ENCODE measurements at regions not wholly inside any gene's neighbourhood (a gene's known extent, or its start where the extent isn't known, plus 50 kb on each side); places are given as distances from the start of the nearest gene placed in this dataset.

DNA sequence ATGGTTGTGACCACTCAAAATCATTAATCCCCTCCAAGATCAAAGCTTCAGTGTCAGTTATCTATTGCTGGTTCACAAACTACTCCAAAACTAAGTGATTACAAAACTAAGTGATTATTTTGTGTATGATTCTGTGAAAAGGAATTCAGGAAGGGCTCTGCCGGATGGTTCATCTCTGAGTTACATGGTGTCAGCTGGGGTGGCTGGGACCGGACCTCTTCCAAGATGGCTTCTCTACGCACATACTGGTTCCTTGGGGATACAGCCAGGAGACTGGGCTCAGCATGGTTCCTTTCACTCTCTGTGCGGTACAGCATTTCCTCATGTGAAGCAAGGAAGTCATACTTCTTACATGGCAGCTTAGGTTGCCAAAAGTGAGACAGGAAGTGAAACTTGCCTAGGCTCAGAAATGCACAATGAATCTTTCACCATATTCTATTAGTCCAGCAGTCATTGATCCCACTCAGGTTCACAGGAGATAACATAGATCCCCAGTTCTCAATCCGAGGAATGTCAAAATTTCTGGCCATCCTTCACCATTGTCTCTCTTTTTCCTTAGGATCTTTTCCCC lies 97.9 kb upstream of the IRX6 start:
- TF ChIP-seq ZNF384 (IDR thresholded peaks at IDR 0.05) (no peak), SUZ12 (IDR thresholded peaks at IDR 0.05) (no peak), FOXA1 (IDR thresholded peaks at IDR 0.05) (no peak), FOXM1 (IDR thresholded peaks at IDR 0.05; ENCODE audit: borderline replicate concordance) (no peak), SP1 (IDR thresholded peaks at IDR 0.05) (no peak), BHLHE40 (IDR thresholded peaks at IDR 0.05; ENCODE audit: borderline replicate concordance) (no peak), FOXK2 (IDR thresholded peaks at IDR 0.05) (no peak), TARDBP (IDR thresholded peaks at IDR 0.05) (no peak), ARNT (IDR thresholded peaks at IDR 0.05) (no peak), ELF4 (IDR thresholded peaks at IDR 0.05) (no peak), L3MBTL2 (conservative IDR thresholded peaks at IDR 0.05) (no peak), CTBP1 (IDR thresholded peaks at IDR 0.05; ENCODE audit: borderline replicate concordance) (no peak)

All from HEK293T (cell line).